ENCODE measurements at regions not wholly inside any gene's neighbourhood (a gene's known extent, or its start where the extent isn't known, plus 50 kb on each side); places are given as distances from the start of the nearest gene placed in this dataset.

DNA sequence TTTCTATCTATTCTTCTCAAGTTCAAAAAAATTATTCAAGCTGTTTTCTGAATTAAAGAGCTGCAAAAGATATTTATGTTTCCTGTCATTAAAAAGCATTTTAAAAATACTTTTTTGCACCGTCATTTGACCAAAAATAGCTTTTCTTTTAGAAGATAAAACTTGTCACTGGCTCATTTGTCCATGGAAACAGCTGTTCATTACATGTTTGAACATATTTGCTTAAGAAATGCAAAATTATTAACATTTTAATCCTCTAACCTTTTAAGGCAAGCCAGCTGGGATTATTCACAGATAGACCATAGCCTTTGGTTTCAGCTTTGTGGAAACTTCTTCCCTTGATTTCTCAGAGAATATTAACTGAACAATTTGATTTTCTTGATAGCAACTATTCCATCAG lies 393.9 kb downstream of the TUSC1 start:
- H3K9me3 Mint-ChIP-seq (ENCODE audit: unreplicated experiment): no peaks in the 10 kb centered on the region
- DNase-seq (ENCODE audit: low spot score): no peak
- H3K27ac Mint-ChIP-seq (ENCODE audit: unreplicated experiment): no peak overlapping the region
- H3K27me3 Mint-ChIP-seq (ENCODE audit: unreplicated experiment): peaks cover 1% of the 10 kb centered on the region
- no peaks in the 10 kb centered on the region for H3K4me1 Mint-ChIP-seq (ENCODE audit: unreplicated experiment)
- TF ChIP-seq, protein P1, sequence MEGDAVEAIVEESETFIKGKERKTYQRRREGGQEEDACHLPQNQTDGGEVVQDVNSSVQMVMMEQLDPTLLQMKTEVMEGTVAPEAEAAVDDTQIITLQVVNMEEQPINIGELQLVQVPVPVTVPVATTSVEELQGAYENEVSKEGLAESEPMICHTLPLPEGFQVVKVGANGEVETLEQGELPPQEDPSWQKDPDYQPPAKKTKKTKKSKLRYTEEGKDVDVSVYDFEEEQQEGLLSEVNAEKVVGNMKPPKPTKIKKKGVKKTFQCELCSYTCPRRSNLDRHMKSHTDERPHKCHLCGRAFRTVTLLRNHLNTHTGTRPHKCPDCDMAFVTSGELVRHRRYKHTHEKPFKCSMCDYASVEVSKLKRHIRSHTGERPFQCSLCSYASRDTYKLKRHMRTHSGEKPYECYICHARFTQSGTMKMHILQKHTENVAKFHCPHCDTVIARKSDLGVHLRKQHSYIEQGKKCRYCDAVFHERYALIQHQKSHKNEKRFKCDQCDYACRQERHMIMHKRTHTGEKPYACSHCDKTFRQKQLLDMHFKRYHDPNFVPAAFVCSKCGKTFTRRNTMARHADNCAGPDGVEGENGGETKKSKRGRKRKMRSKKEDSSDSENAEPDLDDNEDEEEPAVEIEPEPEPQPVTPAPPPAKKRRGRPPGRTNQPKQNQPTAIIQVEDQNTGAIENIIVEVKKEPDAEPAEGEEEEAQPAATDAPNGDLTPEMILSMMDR (IDR thresholded peaks at IDR 0.05; ENCODE audit: unreplicated experiment): no peak
- no peaks in the 10 kb centered on the region for H3K36me3 Mint-ChIP-seq (ENCODE audit: low read depth, unreplicated experiment)
- no peak overlapping the region for H3K4me3 Mint-ChIP-seq (ENCODE audit: unreplicated experiment)

DNA sequence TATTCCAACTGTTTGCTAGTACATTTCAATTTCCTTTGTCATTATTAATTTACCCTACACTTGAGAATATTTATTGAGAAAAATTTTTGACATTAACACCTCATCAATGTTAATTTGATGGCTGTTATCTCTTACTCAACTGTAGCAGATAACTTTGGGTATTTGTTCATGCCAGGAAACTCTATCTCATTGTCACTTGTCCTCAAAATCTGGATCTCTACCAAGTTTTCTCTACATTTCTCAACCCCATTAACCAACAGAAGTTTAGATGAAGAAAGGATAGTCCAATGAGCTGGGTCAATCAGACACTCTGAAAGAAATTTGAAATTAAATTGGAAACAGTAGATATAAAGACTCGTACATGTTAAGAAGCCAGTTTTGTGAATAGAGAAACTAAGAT lies 395.3 kb downstream of the TUSC1 start:
- no peak for DNase-seq (ENCODE audit: low spot score)
- Mint-ChIP-seq H3K36me3 (ENCODE audit: low read depth, unreplicated experiment) (no peaks in the 10 kb centered on the region), H3K4me1 (ENCODE audit: unreplicated experiment) (no peaks in the 10 kb centered on the region), H3K27me3 (ENCODE audit: unreplicated experiment) (no peaks in the 10 kb centered on the region), H3K4me3 (ENCODE audit: unreplicated experiment) (no peak overlapping the region), H3K27ac (ENCODE audit: unreplicated experiment) (no peak overlapping the region), H3K9me3 (ENCODE audit: unreplicated experiment) (no peaks in the 10 kb centered on the region)
- TF ChIP-seq, protein P1 (IDR thresholded peaks at IDR 0.05; ENCODE audit: unreplicated experiment): no peak

DNA sequence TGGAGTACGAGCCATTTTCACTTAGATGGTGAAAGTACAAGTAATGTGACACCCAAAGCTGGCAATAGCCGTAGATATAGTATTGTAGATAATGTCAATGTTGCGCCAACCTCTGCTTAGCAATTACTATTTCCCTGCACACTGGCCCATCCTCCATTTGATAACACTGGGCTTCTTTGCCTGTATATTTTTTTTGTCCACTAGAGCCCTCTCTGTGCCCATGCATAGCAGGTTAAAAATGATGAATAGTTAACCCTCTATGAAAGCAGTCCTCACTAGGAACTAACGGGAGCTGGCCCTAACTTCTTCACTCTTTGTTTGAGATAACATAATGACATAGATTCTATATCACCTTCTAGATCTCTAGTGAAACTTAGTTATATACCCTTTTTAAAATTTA lies 416.8 kb downstream of the TUSC1 start:
- no peaks in the 10 kb centered on the region for H3K9me3 Mint-ChIP-seq (ENCODE audit: unreplicated experiment)
- DNase-seq (ENCODE audit: low spot score): no peak
- H3K27me3 Mint-ChIP-seq (ENCODE audit: unreplicated experiment): no peaks in the 10 kb centered on the region
- H3K36me3 Mint-ChIP-seq (ENCODE audit: low read depth, unreplicated experiment): no peaks in the 10 kb centered on the region
- H3K27ac Mint-ChIP-seq (ENCODE audit: unreplicated experiment): no peak overlapping the region
- no peaks in the 10 kb centered on the region for H3K4me1 Mint-ChIP-seq (ENCODE audit: unreplicated experiment)
- TF ChIP-seq, protein P1 (IDR thresholded peaks at IDR 0.05; ENCODE audit: unreplicated experiment): no peak
- H3K4me3 Mint-ChIP-seq (ENCODE audit: unreplicated experiment): no peak overlapping the region

DNA sequence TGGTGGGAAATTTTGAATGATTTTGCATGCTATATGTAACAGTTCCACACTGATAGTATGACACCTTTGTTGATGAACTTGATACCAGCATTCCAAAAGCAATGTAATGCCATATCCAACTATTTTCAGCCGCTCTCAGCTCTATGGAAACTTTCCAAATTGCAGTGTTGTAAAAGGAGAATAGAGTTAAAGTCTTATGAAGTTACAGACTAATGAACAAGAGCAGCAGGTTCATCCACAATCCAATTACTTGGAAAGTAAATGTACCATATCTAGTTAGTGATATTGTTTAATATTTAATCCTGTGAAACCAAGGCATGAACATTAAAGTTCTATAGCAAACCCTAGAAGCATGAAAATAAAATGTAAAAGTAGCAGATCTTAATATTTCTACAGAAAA lies 418.2 kb downstream of the TUSC1 start:
- Mint-ChIP-seq H3K27me3 (ENCODE audit: unreplicated experiment) (no peaks in the 10 kb centered on the region), H3K4me3 (ENCODE audit: unreplicated experiment) (no peak overlapping the region), H3K9me3 (ENCODE audit: unreplicated experiment) (no peaks in the 10 kb centered on the region), H3K27ac (ENCODE audit: unreplicated experiment) (no peak overlapping the region), H3K36me3 (ENCODE audit: low read depth, unreplicated experiment) (no peaks in the 10 kb centered on the region), H3K4me1 (ENCODE audit: unreplicated experiment) (peaks cover 2% of the 10 kb centered on the region)
- TF ChIP-seq, protein P1 (IDR thresholded peaks at IDR 0.05; ENCODE audit: unreplicated experiment): no peak
- no peak for DNase-seq (ENCODE audit: low spot score)

DNA sequence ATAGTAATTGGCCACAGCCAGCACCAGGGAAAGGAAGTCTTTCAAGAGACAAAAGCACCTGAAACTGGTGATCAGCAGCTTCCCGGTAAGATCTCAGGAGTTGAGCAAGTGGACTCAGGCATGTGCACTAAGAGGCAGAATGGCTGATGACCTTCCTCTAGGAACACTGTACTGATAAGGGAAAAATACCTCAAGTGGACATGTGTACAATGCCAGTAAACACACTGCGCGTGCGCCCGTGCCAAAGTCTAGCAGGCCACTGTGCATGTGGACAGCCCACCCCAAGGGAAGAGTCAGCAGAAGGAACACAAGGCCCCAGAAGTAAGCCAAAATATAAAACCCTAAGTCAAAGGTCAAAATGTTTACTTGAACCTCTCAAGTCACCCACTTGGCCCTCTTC lies 423.0 kb downstream of the TUSC1 start:
- Mint-ChIP-seq H3K27ac (ENCODE audit: unreplicated experiment) (no peak overlapping the region), H3K36me3 (ENCODE audit: low read depth, unreplicated experiment) (no peaks in the 10 kb centered on the region), H3K4me3 (ENCODE audit: unreplicated experiment) (no peak overlapping the region), H3K9me3 (ENCODE audit: unreplicated experiment) (no peaks in the 10 kb centered on the region), H3K4me1 (ENCODE audit: unreplicated experiment) (peaks cover 2% of the 10 kb centered on the region), H3K27me3 (ENCODE audit: unreplicated experiment) (no peaks in the 10 kb centered on the region)
- DNase-seq (ENCODE audit: low spot score): no peak
- TF ChIP-seq, protein P1 (IDR thresholded peaks at IDR 0.05; ENCODE audit: unreplicated experiment): no peak
